ENCODE measurements at regions not wholly inside any gene's neighbourhood (a gene's known extent, or its start where the extent isn't known, plus 50 kb on each side); places are given as distances from the start of the nearest gene placed in this dataset.

DNA sequence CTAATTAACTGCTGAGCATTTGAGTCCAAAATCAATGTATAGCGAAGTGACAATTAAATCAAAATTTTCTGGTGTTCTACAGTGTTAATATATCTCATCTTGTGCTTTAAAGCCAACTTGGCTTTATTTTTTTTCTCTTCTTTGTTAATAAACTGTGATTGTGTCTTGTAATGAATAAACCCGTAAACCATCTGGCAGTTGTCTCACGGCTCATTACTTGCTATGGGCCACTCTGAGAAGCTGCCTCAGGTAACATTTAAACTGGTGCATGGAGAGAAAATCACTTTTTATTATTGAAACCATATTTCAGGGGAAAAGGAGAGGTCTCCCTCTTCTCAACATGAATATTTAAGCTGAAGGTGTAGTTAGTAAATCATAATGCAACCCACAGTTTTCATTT is 694.0 kb downstream of the KCTD8 start:
- TF ChIP-seq POLR2A (IDR thresholded peaks at IDR 0.05; ENCODE audit: low read depth, low read length) (no peak), POLR2AphosphoS5 (IDR thresholded peaks at IDR 0.05; ENCODE audit: low read depth, low read length) (no peak), TAF1 (IDR thresholded peaks at IDR 0.05; ENCODE audit: borderline replicate concordance, low read depth, low read length) (no peak)

Measured in GM12892 (cell line).